HG02642 (cell line): ENCODE measurements at regions not wholly inside any gene's neighbourhood (a gene's known extent, or its start where the extent isn't known, plus 50 kb on each side); places are given as distances from the start of the nearest gene placed in this dataset.
"Not testable (repeated sequence)": the region's sequence is repeated elsewhere in the genome, so short reads cannot be mapped to it uniquely, and the experiment has no call there.

Experiments used
- ATAC-seq: cut with Tn5 transposase; IDR thresholded peaks from one replicate; pipeline ENCODE4 v1.9.1; 2021; ENCODE audit warnings: mild to moderate bottlenecking; ENCODE audit not compliant: unreplicated experiment, poor library complexity

GRCh38 chr16:88309908-88310265, 72.9 kb upstream of the ZNF469 start:
- ATAC-seq: no peak

- no peak for ATAC-seq
Measured at GRCh38 chr16:88310796-88311605, 71.8 kb upstream of the ZNF469 start.

GRCh38 chr16:88311860-88312259, 70.9 kb upstream of the ZNF469 start:
- not testable (repeated sequence) for ATAC-seq

GRCh38 chr16:88312732-88313131, 70.0 kb upstream of the ZNF469 start:
- no peak for ATAC-seq

GRCh38 chr16:88314991-88315542, 67.7 kb upstream of the ZNF469 start:
- no peak for ATAC-seq

GRCh38 chr16:88315543-88316105, 67.1 kb upstream of the ZNF469 start:
- no peak for ATAC-seq

- ATAC-seq: no peak
Measured at GRCh38 chr16:88316151-88316550, 66.6 kb upstream of the ZNF469 start.

- no peak for ATAC-seq
Measured at GRCh38 chr16:88316941-88317612, 65.7 kb upstream of the ZNF469 start.

GRCh38 chr16:88317613-88317965, 65.2 kb upstream of the ZNF469 start:
- ATAC-seq: no peak

GRCh38 chr16:88318051-88318450, 64.7 kb upstream of the ZNF469 start:
- ATAC-seq: no peak

- ATAC-seq: no peak
Measured at GRCh38 chr16:88318521-88318920, 64.2 kb upstream of the ZNF469 start.

- ATAC-seq: no peak
Measured at GRCh38 chr16:88319116-88319965, 63.4 kb upstream of the ZNF469 start.

- no peak for ATAC-seq
Measured at GRCh38 chr16:88320947-88321634, 61.7 kb upstream of the ZNF469 start.

- ATAC-seq: no peak
Measured at GRCh38 chr16:88321635-88322499, 60.9 kb upstream of the ZNF469 start.

GRCh38 chr16:88322500-88322970, 60.2 kb upstream of the ZNF469 start:
- no peak for ATAC-seq

- no peak for ATAC-seq
Measured at GRCh38 chr16:88323041-88323440, 59.7 kb upstream of the ZNF469 start.

GRCh38 chr16:88323546-88324330, 59.0 kb upstream of the ZNF469 start:
- no peak for ATAC-seq

GRCh38 chr16:88325087-88325750, 57.5 kb upstream of the ZNF469 start:
- ATAC-seq: no peak
